HG03457 (cell line): ENCODE measurements at regions not wholly inside any gene's neighbourhood (a gene's known extent, or its start where the extent isn't known, plus 50 kb on each side); places are given as distances from the start of the nearest gene placed in this dataset.
"Not testable (repeated sequence)": the region's sequence is repeated elsewhere in the genome, so short reads cannot be mapped to it uniquely, and the experiment has no call there.

ENCODE experiments used
- ATAC-seq: cut with Tn5 transposase; IDR thresholded peaks from one replicate; pipeline ENCODE4 v1.9.1; 2021; ENCODE audit warnings: moderate number of reproducible peaks; ENCODE audit not compliant: unreplicated experiment

- no peak for ATAC-seq
These were observed 267.7 kb upstream of the MGAT4C start for GRCh38 chr12:86523844-86524243.

GRCh38 chr12:86521870-86522269 lies 265.7 kb upstream of the MGAT4C start:
- ATAC-seq: no peak

DNA sequence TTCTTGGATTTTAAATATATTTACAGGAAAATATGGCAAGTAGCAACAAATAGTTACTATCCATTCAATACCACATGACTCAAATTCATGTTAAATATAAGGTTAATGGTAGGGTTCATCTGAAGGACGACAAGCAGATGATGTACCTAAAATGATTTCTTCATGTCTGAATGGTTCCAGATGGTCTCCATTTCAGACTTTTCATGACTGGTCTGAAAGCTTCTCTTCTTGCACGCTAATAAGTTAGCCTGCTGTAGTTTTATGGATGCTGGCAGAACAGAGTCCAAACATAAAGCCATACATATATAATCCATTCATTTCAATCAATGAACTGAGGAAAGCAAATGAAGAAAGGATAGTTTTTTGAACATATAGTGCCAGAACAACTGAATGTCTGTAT lies 257.0 kb upstream of the MGAT4C start:
- no peak for ATAC-seq

DNA sequence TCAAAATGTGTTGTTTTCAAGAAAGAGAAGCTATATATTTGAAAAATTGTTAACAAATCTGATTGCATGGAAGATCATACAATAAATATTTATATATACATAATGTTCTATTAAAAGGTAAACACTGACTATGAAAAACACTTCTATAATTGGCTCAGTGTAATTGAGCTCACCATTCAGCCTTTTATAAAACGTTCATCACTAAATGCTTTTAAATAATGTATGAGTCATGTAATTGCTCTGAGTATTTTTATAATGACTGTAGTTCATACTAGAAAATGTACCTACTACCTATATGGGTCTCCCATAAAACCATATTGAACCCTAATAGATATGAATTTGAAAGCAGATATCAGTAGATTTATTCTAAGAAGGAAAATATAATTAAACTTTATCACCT lies 240.4 kb upstream of the MGAT4C start:
- ATAC-seq: no peak

DNA sequence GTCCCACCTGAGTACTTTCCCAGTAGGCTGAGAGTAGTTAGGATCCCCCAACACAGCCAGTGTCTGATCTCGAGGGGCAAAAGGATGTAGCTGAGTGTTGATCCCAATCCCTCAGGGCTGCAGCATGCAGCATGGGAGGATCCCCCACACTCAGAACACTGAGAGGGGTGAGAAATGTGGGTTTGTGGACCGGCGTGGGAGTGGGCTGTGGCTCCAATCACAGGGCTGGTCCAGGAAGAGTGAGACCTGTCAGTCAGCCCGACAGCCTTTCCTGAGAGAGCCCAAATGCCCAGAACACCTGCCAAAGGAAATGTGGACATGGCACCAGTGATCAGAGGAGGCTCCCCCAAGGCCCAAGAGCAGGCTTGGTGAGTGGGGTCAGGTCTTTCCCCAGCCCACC lies 228.3 kb upstream of the MGAT4C start:
- no peak for ATAC-seq

- no peak for ATAC-seq
These were observed 217.0 kb upstream of the MGAT4C start for GRCh38 chr12:86473231-86473630.

GRCh38 chr12:86456776-86457175 lies 200.6 kb upstream of the MGAT4C start:
- no peak for ATAC-seq

DNA sequence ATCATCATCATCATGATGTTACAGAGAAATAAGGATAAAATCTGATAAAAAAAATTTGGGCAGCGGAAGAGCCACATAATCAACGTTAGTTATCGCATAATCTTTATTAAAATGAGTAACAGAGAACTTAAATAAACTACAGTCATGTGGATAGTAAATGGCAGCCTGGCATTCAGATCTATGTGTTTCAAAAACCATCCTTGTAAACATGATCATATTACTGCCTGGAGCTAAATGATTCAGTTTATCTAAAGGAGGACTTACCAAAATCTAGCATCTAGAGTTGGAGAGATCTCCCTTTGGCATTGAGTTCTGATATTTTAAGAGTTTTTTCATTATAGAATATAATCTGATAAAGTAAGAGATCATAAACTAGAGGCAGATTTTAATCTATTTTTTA lies 200.1 kb upstream of the MGAT4C start:
- ATAC-seq: no peak

DNA sequence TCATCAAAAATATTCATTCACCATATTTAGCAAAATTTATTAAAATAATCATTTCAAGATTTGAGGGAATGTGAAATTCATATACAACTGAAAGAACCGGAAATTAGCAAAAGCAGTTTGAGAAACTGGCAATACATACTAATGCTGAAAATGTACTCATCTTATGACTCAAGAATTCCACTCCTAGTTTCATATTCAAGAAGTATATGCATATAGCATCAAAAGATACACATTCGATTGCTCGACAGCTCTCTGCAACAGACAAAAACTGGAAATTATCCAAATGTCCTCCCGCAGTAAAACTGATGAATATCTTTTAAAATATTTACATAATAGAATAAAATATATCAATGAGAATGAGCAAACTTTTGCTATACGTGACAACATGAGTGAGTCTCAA lies 189.2 kb upstream of the MGAT4C start:
- ATAC-seq: no peak

DNA sequence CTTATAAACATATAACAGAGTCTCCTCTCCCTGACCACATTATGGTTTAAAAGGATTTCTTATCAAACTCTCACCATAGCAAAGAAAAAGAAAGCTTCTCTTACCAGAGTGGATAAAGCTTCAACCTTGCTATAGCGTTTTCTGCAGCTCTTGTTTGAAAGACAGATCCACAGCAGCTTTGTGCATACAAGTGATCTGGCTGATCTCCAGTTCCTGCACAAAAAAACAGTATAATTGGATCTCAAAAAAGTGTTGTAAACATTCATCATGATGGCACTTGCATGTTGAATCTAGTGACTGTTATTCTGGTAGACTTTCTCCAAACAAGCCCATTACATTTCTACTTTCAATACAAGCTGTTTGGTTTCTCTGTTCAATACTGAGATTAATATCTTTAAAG lies 178.9 kb upstream of the MGAT4C start:
- no peak for ATAC-seq

DNA sequence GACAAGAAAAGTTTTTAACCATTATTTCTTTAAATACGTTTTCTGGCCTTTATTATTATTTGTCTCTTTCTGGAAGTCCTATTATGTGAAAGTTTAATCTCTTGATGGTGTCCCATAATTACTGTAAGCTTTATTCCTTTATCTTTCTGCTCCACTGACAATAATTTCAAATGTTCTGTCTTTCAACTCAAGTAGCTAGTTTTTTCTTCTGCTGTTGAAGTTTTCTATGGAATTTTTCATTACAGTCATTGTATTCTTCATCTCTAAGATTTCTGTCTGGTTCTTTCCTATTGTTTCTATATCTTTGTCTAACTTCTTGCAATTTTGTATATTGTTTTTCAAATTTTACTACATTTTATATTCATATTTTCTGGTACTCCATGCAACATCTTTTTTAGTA lies 173.6 kb upstream of the MGAT4C start:
- ATAC-seq: no peak

- ATAC-seq: no peak
These were observed 165.1 kb upstream of the MGAT4C start for GRCh38 chr12:86421333-86421732.

- no peak for ATAC-seq
These were observed 158.0 kb upstream of the MGAT4C start for GRCh38 chr12:86414201-86414600.

DNA sequence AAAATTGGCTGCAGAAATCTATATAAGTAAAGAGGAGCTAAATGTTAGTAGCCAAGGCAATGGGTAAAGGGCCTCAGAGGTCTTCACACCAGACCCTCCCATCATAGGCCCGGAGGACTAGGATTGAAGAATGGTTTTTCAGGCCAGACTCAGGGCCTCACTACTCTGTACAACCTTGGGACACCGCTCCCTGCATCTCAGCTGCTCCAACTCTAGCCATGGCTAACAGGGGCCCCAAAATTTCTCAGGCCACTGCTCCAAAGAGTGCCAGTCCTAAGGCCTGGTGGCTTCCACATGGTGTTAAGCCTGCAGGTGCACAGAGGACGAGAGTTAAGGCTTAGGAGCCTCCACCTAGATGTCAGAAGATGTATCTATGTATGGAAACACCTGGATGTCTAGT lies 155.5 kb upstream of the MGAT4C start:
- no peak for ATAC-seq

- ATAC-seq: no peak
These were observed 151.5 kb upstream of the MGAT4C start for GRCh38 chr12:86407620-86408208.

- ATAC-seq: no peak
These were observed 133.8 kb upstream of the MGAT4C start for GRCh38 chr12:86389949-86390348.

DNA sequence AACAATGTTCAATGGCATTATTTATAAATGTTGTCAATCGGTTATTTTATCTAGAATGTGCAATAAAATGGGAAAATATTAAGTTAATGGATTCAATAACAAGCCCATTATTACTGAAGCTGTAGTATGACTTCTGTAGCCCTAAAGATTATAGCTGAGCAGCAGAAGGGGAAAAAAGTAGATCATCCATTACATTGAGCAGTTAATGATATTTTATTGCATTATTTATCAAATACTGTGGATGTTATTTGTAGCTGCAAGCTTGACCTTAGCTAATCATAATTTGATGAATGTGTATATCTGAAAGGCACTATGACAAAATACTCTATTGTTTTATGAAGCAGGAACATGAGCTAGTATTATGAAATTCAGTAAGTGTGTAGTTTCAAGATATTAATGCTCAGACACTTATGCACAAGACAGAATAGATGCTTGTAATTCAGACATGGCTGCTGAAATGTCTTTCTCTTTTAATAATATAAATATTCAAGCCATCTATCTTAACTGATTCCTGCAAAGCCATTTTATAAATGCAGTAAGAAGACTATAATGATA lies 131.5 kb upstream of the MGAT4C start:
- ATAC-seq: no peak

- not testable (repeated sequence) for ATAC-seq
These were observed 127.6 kb upstream of the MGAT4C start for GRCh38 chr12:86383759-86384158.

DNA sequence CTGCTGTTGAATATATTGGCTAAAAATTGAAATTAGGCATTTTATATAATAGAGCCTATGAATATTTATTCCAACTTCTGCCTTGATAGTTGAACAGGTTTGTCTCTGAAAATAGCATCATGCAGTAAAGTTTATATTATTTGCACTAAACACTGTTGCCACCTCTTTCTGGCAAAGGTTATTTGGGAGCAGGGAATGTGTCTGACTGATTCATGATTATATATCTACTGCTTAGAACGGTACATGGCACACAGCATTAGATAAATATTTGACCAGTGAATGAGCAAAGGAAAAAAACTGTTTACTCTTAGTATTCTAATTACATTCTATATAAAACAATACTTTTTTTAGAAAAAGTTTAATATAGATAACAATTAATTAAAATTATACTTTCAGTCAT lies 123.1 kb upstream of the MGAT4C start:
- no peak for ATAC-seq

GRCh38 chr12:86376052-86376451 lies 119.9 kb upstream of the MGAT4C start:
- no peak for ATAC-seq

GRCh38 chr12:86373813-86374212 lies 117.6 kb upstream of the MGAT4C start:
- ATAC-seq: no peak

DNA sequence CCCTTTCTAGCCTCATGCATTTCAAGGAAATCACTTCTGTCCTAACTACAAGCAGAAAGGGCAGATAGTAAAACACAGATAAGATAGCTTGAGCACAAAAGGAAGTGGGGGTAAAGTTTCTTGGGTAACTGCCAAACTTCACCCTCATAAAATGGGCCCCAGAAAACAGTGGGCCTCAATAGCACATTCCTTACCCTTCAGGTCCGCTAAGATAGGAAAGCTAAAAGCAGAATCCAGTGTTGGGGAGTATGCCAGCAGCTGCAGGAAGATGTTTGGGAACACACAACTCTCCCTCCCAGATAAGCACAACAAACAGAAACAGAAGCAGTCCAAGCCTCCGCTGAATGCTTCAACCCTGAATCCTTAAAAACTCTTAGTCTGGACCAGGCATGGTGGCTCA lies 110.9 kb upstream of the MGAT4C start:
- ATAC-seq: no peak

DNA sequence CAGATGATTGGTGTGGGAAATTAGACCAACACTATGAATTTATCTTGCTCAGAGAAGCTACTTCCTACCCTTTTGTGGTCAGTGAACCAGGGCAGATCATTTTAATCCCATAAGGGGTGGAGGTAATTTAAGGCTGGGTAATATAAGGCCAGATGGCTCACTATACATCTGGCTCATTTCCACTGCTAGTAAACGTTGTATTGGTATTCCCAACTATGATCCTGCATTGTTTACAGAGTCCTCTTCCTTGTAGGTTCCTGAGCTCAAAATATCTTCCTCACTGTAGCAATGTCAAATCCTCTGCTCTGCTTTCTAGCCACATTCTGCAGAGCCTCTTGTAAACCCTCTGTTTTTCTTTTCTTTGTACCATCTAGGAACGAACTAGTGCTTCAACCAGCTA lies 93.0 kb upstream of the MGAT4C start:
- no peak for ATAC-seq
